Keratinocyte (primary cell): ENCODE measurements at regions not wholly inside any gene's neighbourhood (a gene's known extent, or its start where the extent isn't known, plus 50 kb on each side); places are given as distances from the start of the nearest gene placed in this dataset.

ENCODE experiments used
- DNase-seq: peaks from one replicate; pipeline ENCODE4 v3.0.0-alpha.2; 2011; ENCODE audit warnings: low read depth, missing footprints, low spot score
- FAIRE-seq: peaks from 2 replicates; lab custom pipeline; 2011; peaks lifted over from hg19 to GRCh38; lab: Jason Lieb, UNC
- H2AFZ ChIP-seq: 2 replicates; pipeline ENCODE4 v1.6.0; 2012; ENCODE audit warnings: low read length, control low read depth, inconsistent platforms; ENCODE audit not compliant: control insufficient read depth
- H3K27ac ChIP-seq: 2 replicates; pipeline ENCODE4 v1.5.1; 2011; ENCODE audit warnings: low read length; ENCODE audit not compliant: control insufficient read depth, insufficient read depth
- H3K27me3 ChIP-seq: 3 replicates; pipeline ENCODE4 v1.6.0; 2011; ENCODE audit warnings: low read length; ENCODE audit not compliant: control insufficient read depth, insufficient read depth; ENCODE audit errors: extremely low read depth
- H3K36me3 ChIP-seq, 2 experiments: 2 replicates in 1 of 2; 3 replicates in 1 of 2; pipeline ENCODE4 v1.5.1; 2011; ENCODE audit warnings: low read length in 2 of 2, mild to moderate bottlenecking in 1 of 2; ENCODE audit not compliant: control insufficient read depth in 2 of 2, insufficient read depth in 2 of 2; ENCODE audit errors: extremely low read depth in 1 of 2
- H3K4me1 ChIP-seq: 3 replicates; pipeline ENCODE4 v1.5.1; 2011; ENCODE audit warnings: low read length; ENCODE audit not compliant: control insufficient read depth, insufficient read depth; ENCODE audit errors: extremely low read depth
- H3K4me2 ChIP-seq: 3 replicates; pipeline ENCODE4 v1.6.0; 2011; ENCODE audit warnings: low read depth, low read length; ENCODE audit not compliant: control insufficient read depth, insufficient read depth; ENCODE audit errors: extremely low read depth
- H3K4me3 ChIP-seq, 3 experiments: fragments of 200-600 bp in 1 of 3; sonication (generic) in 1 of 3; 2 replicates in 2 of 3; 3 replicates in 1 of 3; pipeline ENCODE4 v1.5.1; 2011 to 2016; ENCODE audit warnings: low read length in 3 of 3, mild to moderate bottlenecking in 3 of 3, control low read depth in 2 of 3, inconsistent platforms in 1 of 3, low read depth in 1 of 3, mixed read lengths in 1 of 3, mixed run types in 1 of 3, moderate library complexity in 1 of 3; ENCODE audit not compliant: control insufficient read depth in 2 of 3, insufficient read depth in 2 of 3; ENCODE audit errors: extremely low read depth in 1 of 3
- H3K79me2 ChIP-seq: 2 replicates; pipeline ENCODE4 v1.6.0; 2012; ENCODE audit warnings: low read length; ENCODE audit not compliant: control insufficient read depth, insufficient read depth
- H3K9ac ChIP-seq: 3 replicates; pipeline ENCODE4 v1.6.0; 2011; ENCODE audit warnings: low read length; ENCODE audit not compliant: control insufficient read depth, insufficient read depth; ENCODE audit errors: extremely low read depth
- H3K9me1 ChIP-seq: 3 replicates; pipeline ENCODE4 v1.6.0; 2011; ENCODE audit warnings: low read length; ENCODE audit not compliant: control insufficient read depth, insufficient read depth; ENCODE audit errors: extremely low read depth
- H3K9me3 ChIP-seq: 2 replicates; pipeline ENCODE4 v1.5.1; 2012; ENCODE audit warnings: low read depth, low read length; ENCODE audit not compliant: control insufficient read depth
- H4K20me1 ChIP-seq: 3 replicates; pipeline ENCODE4 v1.6.0; 2011; ENCODE audit warnings: low read length; ENCODE audit not compliant: control insufficient read depth, insufficient read depth; ENCODE audit errors: extremely low read depth
- CTCF ChIP-seq, 3 experiments: IDR thresholded peaks in 1 of 3; conservative IDR thresholded peaks in 1 of 3; optimal IDR thresholded peaks in 1 of 3; 2 replicates in 2 of 3; 3 replicates in 1 of 3; pipeline versions ENCODE3 to v1.5.1; 2011; ENCODE audit warnings: low read length in 3 of 3, mild to moderate bottlenecking in 3 of 3, moderate library complexity in 2 of 3, control low read depth in 1 of 3, inconsistent platforms in 1 of 3; ENCODE audit not compliant: insufficient read depth in 2 of 3; ENCODE audit errors: extremely low read depth in 1 of 3
- EZH2 ChIP-seq: IDR thresholded peaks from one replicate; pipeline ENCODE4 v1.6.1; 2012; ENCODE audit warnings: inconsistent platforms, mild to moderate bottlenecking, low read length, moderate library complexity
- dilution Hi-C: fragments of 300-500 bp; cut with MboI; formaldehyde crosslinking; loops from one replicate; pipeline ENCODE4 v1.7.0; 2020; ENCODE audit warnings: low sequenced_read_pairs; ENCODE audit not compliant: extremely low pct_ligation_motif_present

GRCh38 chr5:3355126-3355525 is 240.5 kb upstream of the IRX1 start:
- H3K4me1 ChIP-seq: no peaks in the 10 kb centered on the region
- no peak overlapping the region for H3K4me3 ChIP-seq
- no peak overlapping the region for H3K27ac ChIP-seq
- no peaks in the 10 kb centered on the region for H3K9me1 ChIP-seq
- H3K79me2 ChIP-seq: no peaks in the 10 kb centered on the region
- H3K9me3 ChIP-seq: no peaks in the 10 kb centered on the region
- H4K20me1 ChIP-seq: no peaks in the 10 kb centered on the region
- dilution Hi-C loops: no loop called here
- H2AFZ ChIP-seq: no peak overlapping the region
- H3K4me2 ChIP-seq: no peak overlapping the region
- DNase-seq: no peak
- TF ChIP-seq EZH2: no peak
- TF ChIP-seq CTCF (optimal IDR thresholded peaks at IDR 0.05 in 1 of 3, IDR thresholded peaks at IDR 0.05 in 1 of 3, conservative IDR thresholded peaks at IDR 0.05 in 1 of 3; ENCODE audit: extremely low read depth in 1 of 3, insufficient read depth in 2 of 3, low read length in 3 of 3): no peak
- no peaks in the 10 kb centered on the region for H3K27me3 ChIP-seq
- no peaks in the 10 kb centered on the region for H3K36me3 ChIP-seq
- H3K9ac ChIP-seq: no peak overlapping the region
- FAIRE-seq: no peak

- DNase-seq: no peak
- no peak for FAIRE-seq
These were observed 241.0 kb upstream of the IRX1 start for GRCh38 chr5:3354606-3355005.

More at GRCh38 chr5:3354606-3355005, 241.0 kb upstream of the IRX1 start:
- Histone ChIP-seq H4K20me1 (no peaks in the 10 kb centered on the region), H3K27me3 (no peaks in the 10 kb centered on the region), H3K4me1 (no peaks in the 10 kb centered on the region), H3K4me3 (no peak overlapping the region), H3K9me3 (no peaks in the 10 kb centered on the region), H3K9ac (no peak overlapping the region), H3K79me2 (no peaks in the 10 kb centered on the region), H3K9me1 (no peaks in the 10 kb centered on the region), H3K4me2 (no peak overlapping the region), H3K36me3 (no peaks in the 10 kb centered on the region), H2AFZ (no peak overlapping the region), H3K27ac (no peak overlapping the region)
- TF ChIP-seq EZH2: no peak
- TF ChIP-seq CTCF (optimal IDR thresholded peaks at IDR 0.05 in 1 of 3, IDR thresholded peaks at IDR 0.05 in 1 of 3, conservative IDR thresholded peaks at IDR 0.05 in 1 of 3; ENCODE audit: extremely low read depth in 1 of 3, insufficient read depth in 2 of 3, low read length in 3 of 3): no peak
- dilution Hi-C loops: no loop called here
